B cell (primary cell): ENCODE measurements at regions not wholly inside any gene's neighbourhood (a gene's known extent, or its start where the extent isn't known, plus 50 kb on each side); places are given as distances from the start of the nearest gene placed in this dataset.

Source experiments
- ATAC-seq: fragments of 200-7000 bp; cut with Tn5 transposase; one replicate; pipeline ENCODE4 v1.10.0; 2021; ENCODE audit warnings: low read depth, mild to moderate bottlenecking, moderate number of reproducible peaks, moderate library complexity
- CTCF ChIA-PET: fragments of 350-600 bp; sonication (Branson Sonifier 250); formaldehyde crosslinking; loops from one replicate; lab custom pipeline; 2021; ENCODE audit warnings: antibody characterized with exemption, inconsistent platforms; lab: Charles Lee
- POLR2A ChIA-PET: fragments of 350-600 bp; sonication (Branson Sonifier 250); formaldehyde crosslinking; loops from one replicate; lab custom pipeline; 2021; ENCODE audit warnings: antibody characterized with exemption; lab: Charles Lee
- DNase-seq: peaks from one replicate; pipeline ENCODE4 v3.0.0; 2013
- H2AFZ ChIP-seq: 2 replicates; pipeline ENCODE4 v1.6.1; 2012; ENCODE audit warnings: mild to moderate bottlenecking, low read depth, low read length; ENCODE audit not compliant: insufficient read depth, poor library complexity, severe bottlenecking
- H3K27ac ChIP-seq, 2 donors: 1 replicate in 1 of 2; 2 replicates in 1 of 2; pipeline ENCODE4 v1.5.1; 2012 to 2013; ENCODE audit warnings: low read length in 2 of 2, mild to moderate bottlenecking in 2 of 2, moderate library complexity in 1 of 2
- H3K27me3 ChIP-seq, 4 experiments: fragments of 200-600 bp in 1 of 4; sonication (generic) in 1 of 4; replicated peaks in 1 of 4; 1 replicate in 2 of 4; 2 replicates in 2 of 4; pipeline versions ENCODE4 v1.6.1 to v1.7.0; 2013 to 2016; ENCODE audit warnings: low read length in 3 of 4, mild to moderate bottlenecking in 2 of 4, mixed read lengths in 1 of 4, moderate library complexity in 1 of 4; ENCODE audit not compliant: insufficient read depth in 4 of 4, control insufficient read depth in 3 of 4; ENCODE audit errors: control extremely low read depth in 1 of 4
- H3K36me3 ChIP-seq, 2 experiments: replicated peaks in 1 of 2; 1 replicate in 1 of 2; 2 replicates in 1 of 2; pipeline versions ENCODE4 v1.6.1 to v1.7.1; 2013; ENCODE audit warnings: low read length in 1 of 2; ENCODE audit not compliant: insufficient read depth in 2 of 2, control insufficient read depth in 1 of 2; ENCODE audit errors: control extremely low read depth in 1 of 2, extremely low read depth in 1 of 2
- H3K4me1 ChIP-seq, 2 donors: fragments of 200-600 bp in 1 of 2; sonication (generic) in 1 of 2; 1 replicate in 1 of 2; 2 replicates in 1 of 2; pipeline versions ENCODE4 v1.5.1 to v1.6.1; 2013 to 2017; ENCODE audit warnings: low read length in 2 of 2; ENCODE audit not compliant: control insufficient read depth in 2 of 2, insufficient read depth in 2 of 2
- H3K4me2 ChIP-seq: replicated peaks from 2 replicates; pipeline ENCODE3; 2012; ENCODE audit warnings: mild to moderate bottlenecking, low read depth, low read length; ENCODE audit not compliant: poor library complexity, severe bottlenecking
- H3K4me3 ChIP-seq, 5 experiments: fragments of 200-600 bp in 1 of 5; sonication (generic) in 1 of 5; 1 replicate in 3 of 5; 2 replicates in 2 of 5; pipeline versions ENCODE4 v1.5.1 to v1.7.0; 2011 to 2016; ENCODE audit warnings: low read length in 4 of 5, mild to moderate bottlenecking in 4 of 5, low read depth in 2 of 5, control low read depth in 1 of 5, moderate library complexity in 1 of 5; ENCODE audit not compliant: insufficient read depth in 1 of 5; ENCODE audit errors: control extremely low read depth in 1 of 5, extremely low read depth in 1 of 5
- H3K79me2 ChIP-seq: fragments of 200-600 bp; sonication (generic); one replicate; pipeline ENCODE4 v1.6.0; 2016; ENCODE audit warnings: low read length; ENCODE audit not compliant: control insufficient read depth, insufficient read depth
- H3K9ac ChIP-seq: fragments of 200-600 bp; sonication (generic); 2 replicates; pipeline ENCODE4 v1.6.1; 2017; ENCODE audit warnings: mild to moderate bottlenecking, low read length, moderate library complexity
- H3K9me3 ChIP-seq, 3 donors: one replicate each; pipeline versions ENCODE4 v1.6.1 to v1.7.1; 2013; ENCODE audit warnings: low read length in 2 of 3; ENCODE audit not compliant: control insufficient read depth in 2 of 3, insufficient read depth in 1 of 3; ENCODE audit errors: control extremely low read depth in 1 of 3
- H4K20me1 ChIP-seq: 2 replicates; pipeline ENCODE4 v1.6.0; 2012; ENCODE audit warnings: mild to moderate bottlenecking, low read length; ENCODE audit not compliant: insufficient read depth, control insufficient read depth, poor library complexity, severe bottlenecking
- H3K27ac Mint-ChIP-seq: one replicate; pipeline ENCODE4 v1.8.0; 2021; ENCODE audit warnings: mixed read lengths
- H3K27me3 Mint-ChIP-seq: one replicate; pipeline ENCODE4 v1.8.0; 2021; ENCODE audit warnings: mixed read lengths
- H3K4me1 Mint-ChIP-seq: one replicate; pipeline ENCODE4 v1.8.0; 2021; ENCODE audit warnings: mixed read lengths
- H3K4me3 Mint-ChIP-seq: one replicate; pipeline ENCODE4 v1.8.0; 2021; ENCODE audit warnings: mixed read lengths
- H3K9me3 Mint-ChIP-seq: one replicate; pipeline ENCODE4 v1.8.0; 2022; ENCODE audit warnings: mixed read lengths; ENCODE audit not compliant: insufficient read depth
- CTCF ChIP-seq: fragments of 200-600 bp; IDR thresholded peaks from one replicate; pipeline ENCODE4 v1.8.0; 2022; ENCODE audit warnings: antibody characterized with exemption, mild to moderate bottlenecking
- EZH2 ChIP-seq: IDR thresholded peaks from 2 replicates; pipeline ENCODE4 v1.6.1; 2012; ENCODE audit warnings: borderline replicate concordance, low read depth, mild to moderate bottlenecking, moderate library complexity, low read length; ENCODE audit not compliant: insufficient read depth, poor library complexity, severe bottlenecking
- WGBS: methylation state at CpG from one replicate; pipeline ENCODE4 v1.1.5; 2013; ENCODE audit warnings: missing lambda C conversion rate; ENCODE audit not compliant: insufficient coverage; 5-methylcytosine and 5-hydroxymethylcytosine counted together
- intact Hi-C: fragments of 100-400 bp; cut with micrococcal nuclease; formaldehyde crosslinking; loops from one replicate; pipeline ENCODE4 v1.10.0; 2022

GRCh38 chr20:10761232-10761631 is 87.4 kb upstream of the JAG1 start:
- no peaks in the 10 kb centered on the region for H3K27me3 ChIP-seq
- no peak overlapping the region for H3K27ac ChIP-seq
- H3K4me3 ChIP-seq: no peak overlapping the region
- Mint-ChIP-seq H3K4me3 (no peak overlapping the region), H3K9me3 (peaks cover 2% of the 10 kb centered on the region), H3K27ac (no peak overlapping the region), H3K27me3 (peaks cover under 1% of the 10 kb centered on the region), H3K4me1 (no peaks in the 10 kb centered on the region)
- H4K20me1 ChIP-seq: no peaks in the 10 kb centered on the region
- intact Hi-C loops: no loop called here
- ATAC-seq (no peak), DNase-seq (no peak)
- no CpG with 5 or more reads among the region's 8 CpGs for WGBS
- H2AFZ ChIP-seq: no peak overlapping the region
- TF ChIP-seq CTCF (no peak), EZH2 (no peak)
- H3K36me3 ChIP-seq: no peaks in the 10 kb centered on the region
- H3K4me1 ChIP-seq: no peaks in the 10 kb centered on the region
- POLR2A ChIA-PET: no interaction called here
- H3K4me2 ChIP-seq: no peak overlapping the region
- no peaks in the 10 kb centered on the region for H3K79me2 ChIP-seq
- H3K9me3 ChIP-seq: no peaks in the 10 kb centered on the region
- H3K9ac ChIP-seq: no peak overlapping the region
- CTCF ChIA-PET: no interaction called here

- no peaks in the 10 kb centered on the region for H3K9me3 ChIP-seq
- no peak overlapping the region for H3K27ac ChIP-seq
- H2AFZ ChIP-seq: no peak overlapping the region
- no peaks in the 10 kb centered on the region for H3K27me3 ChIP-seq
- CTCF ChIA-PET: no interaction called here
- no peak overlapping the region for H3K4me3 ChIP-seq
- Mint-ChIP-seq H3K27ac (no peak overlapping the region), H3K9me3 (peaks cover 2% of the 10 kb centered on the region), H3K27me3 (no peaks in the 10 kb centered on the region), H3K4me1 (no peaks in the 10 kb centered on the region), H3K4me3 (no peak overlapping the region)
- H3K9ac ChIP-seq: no peak overlapping the region
- H3K4me1 ChIP-seq: no peaks in the 10 kb centered on the region
- no peak overlapping the region for H3K4me2 ChIP-seq
- no peak for TF ChIP-seq EZH2
- no peak for TF ChIP-seq CTCF
- ATAC-seq (no peak), DNase-seq (no peak)
- H4K20me1 ChIP-seq: no peaks in the 10 kb centered on the region
- H3K36me3 ChIP-seq: no peaks in the 10 kb centered on the region
- WGBS: 79% methylated on average over 5 of the region's 8 CpGs
- POLR2A ChIA-PET: no interaction called here
- no peaks in the 10 kb centered on the region for H3K79me2 ChIP-seq
- intact Hi-C loops: no loop called here
Measured at GRCh38 chr20:10761786-10762185, 88.0 kb upstream of the JAG1 start.
